SK-N-MC (cell line): ENCODE measurements at regions not wholly inside any gene's neighbourhood (a gene's known extent, or its start where the extent isn't known, plus 50 kb on each side); places are given as distances from the start of the nearest gene placed in this dataset.

Experiments used
- FOXP2 ChIP-seq: optimal IDR thresholded peaks from 2 replicates; pipeline ENCODE3; 2011; ENCODE audit warnings: mild to moderate bottlenecking, moderate library complexity; ENCODE audit not compliant: insufficient read depth; ENCODE audit errors: extremely low read length, control extremely low read depth
- POLR2AphosphoS5 ChIP-seq: IDR thresholded peaks from 2 replicates; pipeline ENCODE4 v1.6.1; 2012; ENCODE audit warnings: mild to moderate bottlenecking, low read depth, low read length, borderline replicate concordance

- no peak for TF ChIP-seq FOXP2
- TF ChIP-seq POLR2AphosphoS5: no peak
These were observed 327.8 kb upstream of the MAN1A1 start for GRCh38 chr6:119677384-119677783.
